ENCODE measurements at regions not wholly inside any gene's neighbourhood (a gene's known extent, or its start where the extent isn't known, plus 50 kb on each side); places are given as distances from the start of the nearest gene placed in this dataset.

DNA sequence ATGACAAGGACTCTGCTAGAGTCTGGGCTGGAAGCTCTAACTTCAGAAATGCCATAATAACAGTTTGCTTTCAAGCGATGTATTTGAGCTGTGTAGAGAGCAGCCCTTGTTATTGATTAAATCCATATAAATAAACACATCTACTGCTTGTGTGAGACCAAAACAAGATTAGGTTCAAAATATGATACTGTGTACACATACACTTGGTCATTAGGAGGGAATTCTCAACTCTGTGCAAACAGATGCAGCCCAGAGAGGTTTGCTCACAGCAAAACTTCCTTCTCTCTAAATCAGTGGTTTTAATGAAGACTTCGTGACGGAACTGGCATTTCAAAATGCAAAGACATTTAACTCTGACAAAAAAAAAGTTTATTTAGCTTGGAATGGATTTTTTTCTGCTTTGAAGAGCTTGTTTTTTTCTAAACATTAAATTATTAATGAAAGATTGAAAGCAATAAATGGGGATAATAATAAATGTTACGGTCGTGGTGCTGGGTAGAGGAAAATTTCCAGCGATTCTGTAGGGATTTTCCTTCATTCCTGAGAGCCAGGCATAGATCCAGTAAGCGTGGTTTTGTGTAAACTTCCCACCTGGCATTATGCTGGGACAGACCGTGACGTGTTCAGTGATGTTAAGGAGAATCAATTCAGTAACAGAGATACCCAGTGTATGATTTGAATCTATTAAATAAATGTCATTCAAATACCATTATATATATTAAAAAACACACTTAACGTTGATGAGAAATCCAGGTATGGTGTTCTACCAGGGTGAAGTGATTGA lies 213.7 kb downstream of the TEX29 start:
- H3K4me1 ChIP-seq (ENCODE audit: low read depth), result no peaks in the 10 kb centered on the region
- DNase-seq (no peak), ATAC-seq (no peak)
- no peak for TF ChIP-seq CTCF (IDR thresholded peaks at IDR 0.05)
- H3K9me3 ChIP-seq, result no peaks in the 10 kb centered on the region
- H3K36me3 ChIP-seq (ENCODE audit: low read depth), result no peaks in the 10 kb centered on the region
- intact Hi-C loops (cut with DNase I, micrococcal nuclease), result no loop called here
- H3K4me3 ChIP-seq, result no peak overlapping the region

GRCh38 chr13:111534751-111535522 lies 214.5 kb downstream of the TEX29 start:
- Histone ChIP-seq H3K4me3 (no peak overlapping the region), H3K36me3 (ENCODE audit: low read depth) (no peaks in the 10 kb centered on the region), H3K9me3 (no peaks in the 10 kb centered on the region), H3K4me1 (ENCODE audit: low read depth) (no peaks in the 10 kb centered on the region)
- DNase-seq, result no peak
- no peak for TF ChIP-seq CTCF (IDR thresholded peaks at IDR 0.05)
- ATAC-seq, result no peak
- intact Hi-C loops (cut with DNase I, micrococcal nuclease), result no loop called here

DNA sequence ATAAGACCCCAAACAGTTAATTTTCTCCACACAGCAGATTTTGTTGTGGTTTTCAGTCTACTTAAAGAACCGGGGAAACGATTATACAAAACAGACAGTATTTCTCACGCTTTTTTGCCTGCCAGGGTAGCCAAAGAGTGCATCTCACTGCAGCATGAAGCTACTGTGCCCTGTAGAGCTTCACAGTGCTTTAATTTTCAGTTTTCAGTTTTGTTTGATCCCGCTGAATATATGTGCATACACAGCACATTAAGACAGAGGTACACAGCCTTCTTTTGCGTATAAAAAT lies 215.0 kb downstream of the TEX29 start:
- Histone ChIP-seq H3K4me1 (ENCODE audit: low read depth) (no peaks in the 10 kb centered on the region), H3K4me3 (no peak overlapping the region), H3K36me3 (ENCODE audit: low read depth) (no peaks in the 10 kb centered on the region), H3K9me3 (no peaks in the 10 kb centered on the region)
- DNase-seq (no peak), ATAC-seq (no peak)
- intact Hi-C loops (cut with DNase I, micrococcal nuclease), result no loop called here
- no peak for TF ChIP-seq CTCF (IDR thresholded peaks at IDR 0.05)

DNA sequence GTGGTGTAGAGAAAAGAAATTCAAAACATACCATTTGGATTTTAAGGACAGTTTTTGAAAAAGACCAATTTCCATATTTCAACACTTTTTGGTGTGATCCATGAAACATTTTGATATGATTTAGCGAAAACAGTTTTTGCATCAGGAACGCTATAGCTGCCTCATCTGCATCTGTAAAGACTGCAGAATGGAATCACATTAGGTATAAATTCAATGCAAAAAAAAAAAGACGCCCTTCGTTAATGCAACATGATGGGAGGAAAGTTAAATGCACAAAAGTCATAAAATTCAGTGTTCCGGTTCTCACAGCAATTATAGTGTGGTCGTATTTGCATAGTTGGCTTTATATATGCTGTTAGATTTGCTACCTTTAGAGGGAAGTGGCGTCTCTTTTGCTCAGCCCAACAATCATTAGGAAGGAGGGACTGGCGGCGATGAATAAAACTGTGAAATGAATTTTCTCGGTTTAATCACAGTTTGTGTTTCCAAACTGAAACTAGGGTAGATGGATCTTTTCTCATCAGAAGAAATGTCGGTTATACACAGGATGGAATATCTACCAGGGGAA lies 215.7 kb downstream of the TEX29 start:
- DNase-seq (no peak), ATAC-seq (no peak)
- H3K4me1 ChIP-seq (ENCODE audit: low read depth), result no peaks in the 10 kb centered on the region
- no peak for TF ChIP-seq CTCF (IDR thresholded peaks at IDR 0.05)
- intact Hi-C loops (cut with DNase I, micrococcal nuclease), result no loop called here
- no peak overlapping the region for H3K4me3 ChIP-seq
- no peaks in the 10 kb centered on the region for H3K36me3 ChIP-seq (ENCODE audit: low read depth)
- H3K9me3 ChIP-seq, result no peaks in the 10 kb centered on the region

DNA sequence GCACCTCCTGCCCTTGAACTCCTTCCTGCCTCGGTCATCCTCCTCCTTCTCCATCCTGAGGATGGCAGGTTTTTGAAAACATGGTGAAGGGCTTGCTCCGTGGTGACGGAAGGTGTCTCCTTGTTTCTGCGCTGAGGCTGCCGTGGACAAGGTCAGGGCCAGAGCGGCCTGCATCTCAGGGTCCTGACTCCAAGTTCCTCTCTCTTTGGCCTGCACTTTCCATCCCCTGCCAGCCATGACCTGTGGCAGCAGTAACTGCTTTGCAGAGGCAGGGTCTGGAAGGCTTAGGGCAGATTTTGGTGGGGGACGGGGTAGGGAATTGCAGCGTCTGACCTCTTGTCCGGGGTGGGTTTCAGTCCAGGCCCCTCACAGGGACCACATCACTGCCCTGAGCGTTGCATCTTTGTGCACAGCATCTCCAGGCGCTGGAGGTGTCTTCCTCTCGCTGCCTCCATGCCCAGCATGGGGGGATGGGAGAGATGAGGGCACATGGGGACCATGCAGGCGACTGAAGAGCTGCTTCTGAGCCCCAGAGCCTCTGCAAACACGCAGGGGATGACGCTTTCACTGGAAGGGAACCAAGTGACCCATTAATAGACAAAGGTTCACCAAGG lies 216.8 kb downstream of the TEX29 start:
- TF ChIP-seq CTCF (IDR thresholded peaks at IDR 0.05), result no peak
- DNase-seq, result no peak

More for the DNA sequence above, 216.8 kb downstream of the TEX29 start:
- ATAC-seq, result no peak
- H3K4me3 ChIP-seq, result no peak overlapping the region
- H3K4me1 ChIP-seq (ENCODE audit: low read depth), result no peaks in the 10 kb centered on the region
- H3K36me3 ChIP-seq (ENCODE audit: low read depth), result no peaks in the 10 kb centered on the region
- no peaks in the 10 kb centered on the region for H3K9me3 ChIP-seq
- intact Hi-C loops (cut with DNase I, micrococcal nuclease), result no loop called here

All from mucosa of descending colon (tissue), 3 donors.